Vagina (tissue), 2 donors: ENCODE measurements at regions not wholly inside any gene's neighbourhood (a gene's known extent, or its start where the extent isn't known, plus 50 kb on each side); places are given as distances from the start of the nearest gene placed in this dataset.

Source experiments
- DNase-seq, 2 donors: peaks; one replicate each; pipeline ENCODE4 v3.0.0-alpha.2; 2017; ENCODE audit errors: extremely low spot score in 2 of 2
- H3K27ac ChIP-seq: fragments of 200-600 bp; sonication (generic); one replicate; pipeline ENCODE4 v1.5.1; 2019
- H3K27me3 ChIP-seq: fragments of 200-600 bp; sonication (generic); one replicate; pipeline ENCODE4 v1.5.1; 2019
- H3K36me3 ChIP-seq, 2 donors: fragments of 200-600 bp; sonication (generic); one replicate each; pipeline ENCODE4 v1.5.1; 2017 to 2019
- H3K4me1 ChIP-seq: fragments of 200-600 bp; sonication (generic); one replicate; pipeline ENCODE4 v1.5.1; 2019
- H3K4me3 ChIP-seq, 2 donors: fragments of 200-600 bp; sonication (generic); 1 replicate in 1 of 2; 2 replicates in 1 of 2; pipeline ENCODE4 v1.5.1; 2016 to 2019
- H3K9me3 ChIP-seq: fragments of 200-600 bp; sonication (generic); one replicate; pipeline ENCODE4 v1.5.1; 2019
- POLR2A ChIP-seq, 2 donors: fragments of 450-650 bp; IDR thresholded peaks; one replicate each; pipeline ENCODE4 v1.6.1; 2017; ENCODE audit warnings: antibody characterized with exemption in 2 of 2, mild to moderate bottlenecking in 2 of 2, moderate library complexity in 2 of 2
- POLR2AphosphoS5 ChIP-seq, 2 donors: sonication (generic); formaldehyde crosslinking; IDR thresholded peaks; one replicate each; pipeline ENCODE4 v1.9.0; 2017; ENCODE audit warnings: antibody characterized with exemption in 2 of 2, mild to moderate bottlenecking in 2 of 2, low read depth in 1 of 2; ENCODE audit not compliant: insufficient read depth in 1 of 2
- intact Hi-C: fragments of 100-400 bp; cut with DNase I; formaldehyde crosslinking; loops from one replicate; pipeline ENCODE4 v1.15.1; 2023
- TF ChIP-seq, protein P1 (sequence below), 3 experiments: fragments of 450-650 bp in 2 of 3; fragments of 200-600 bp in 1 of 3; sonication (generic) in 1 of 3; IDR thresholded peaks; one replicate each; pipeline ENCODE4 v1.5.1; 2017 to 2019; ENCODE audit warnings: antibody characterized with exemption in 3 of 3, mild to moderate bottlenecking in 2 of 3, moderate library complexity in 2 of 3

GRCh38 chr7:94095316-94096009 lies 91.3 kb upstream of the BET1 start:
- intact Hi-C loops = no loop called here
- DNase-seq = no peak
- no peak overlapping the region for H3K4me3 ChIP-seq

GRCh38 chr7:94099679-94100078 lies 95.5 kb upstream of the BET1 start:
- TF ChIP-seq, protein P1, sequence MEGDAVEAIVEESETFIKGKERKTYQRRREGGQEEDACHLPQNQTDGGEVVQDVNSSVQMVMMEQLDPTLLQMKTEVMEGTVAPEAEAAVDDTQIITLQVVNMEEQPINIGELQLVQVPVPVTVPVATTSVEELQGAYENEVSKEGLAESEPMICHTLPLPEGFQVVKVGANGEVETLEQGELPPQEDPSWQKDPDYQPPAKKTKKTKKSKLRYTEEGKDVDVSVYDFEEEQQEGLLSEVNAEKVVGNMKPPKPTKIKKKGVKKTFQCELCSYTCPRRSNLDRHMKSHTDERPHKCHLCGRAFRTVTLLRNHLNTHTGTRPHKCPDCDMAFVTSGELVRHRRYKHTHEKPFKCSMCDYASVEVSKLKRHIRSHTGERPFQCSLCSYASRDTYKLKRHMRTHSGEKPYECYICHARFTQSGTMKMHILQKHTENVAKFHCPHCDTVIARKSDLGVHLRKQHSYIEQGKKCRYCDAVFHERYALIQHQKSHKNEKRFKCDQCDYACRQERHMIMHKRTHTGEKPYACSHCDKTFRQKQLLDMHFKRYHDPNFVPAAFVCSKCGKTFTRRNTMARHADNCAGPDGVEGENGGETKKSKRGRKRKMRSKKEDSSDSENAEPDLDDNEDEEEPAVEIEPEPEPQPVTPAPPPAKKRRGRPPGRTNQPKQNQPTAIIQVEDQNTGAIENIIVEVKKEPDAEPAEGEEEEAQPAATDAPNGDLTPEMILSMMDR (IDR thresholded peaks at IDR 0.05) = no peak
- TF ChIP-seq POLR2A (IDR thresholded peaks at IDR 0.05) (no peak), POLR2AphosphoS5 (IDR thresholded peaks at IDR 0.05; ENCODE audit: insufficient read depth in 1 of 2, low read depth in 1 of 2) (no peak)
- Histone ChIP-seq H3K36me3 (no peaks in the 10 kb centered on the region), H3K27me3 (no peaks in the 10 kb centered on the region), H3K27ac (no peak overlapping the region), H3K9me3 (no peaks in the 10 kb centered on the region), H3K4me3 (no peak overlapping the region), H3K4me1 (no peaks in the 10 kb centered on the region)
- no peak for DNase-seq
- intact Hi-C loops = no loop called here

More at GRCh38 chr7:94095316-94096009, 91.3 kb upstream of the BET1 start:
- Histone ChIP-seq H3K9me3 (no peaks in the 10 kb centered on the region), H3K27ac (no peak overlapping the region), H3K27me3 (no peaks in the 10 kb centered on the region), H3K4me1 (no peaks in the 10 kb centered on the region), H3K36me3 (no peaks in the 10 kb centered on the region)
- TF ChIP-seq, protein P1 (IDR thresholded peaks at IDR 0.05) = no peak
- no peak for TF ChIP-seq POLR2A (IDR thresholded peaks at IDR 0.05)
- no peak for TF ChIP-seq POLR2AphosphoS5 (IDR thresholded peaks at IDR 0.05; ENCODE audit: insufficient read depth in 1 of 2, low read depth in 1 of 2)

DNA sequence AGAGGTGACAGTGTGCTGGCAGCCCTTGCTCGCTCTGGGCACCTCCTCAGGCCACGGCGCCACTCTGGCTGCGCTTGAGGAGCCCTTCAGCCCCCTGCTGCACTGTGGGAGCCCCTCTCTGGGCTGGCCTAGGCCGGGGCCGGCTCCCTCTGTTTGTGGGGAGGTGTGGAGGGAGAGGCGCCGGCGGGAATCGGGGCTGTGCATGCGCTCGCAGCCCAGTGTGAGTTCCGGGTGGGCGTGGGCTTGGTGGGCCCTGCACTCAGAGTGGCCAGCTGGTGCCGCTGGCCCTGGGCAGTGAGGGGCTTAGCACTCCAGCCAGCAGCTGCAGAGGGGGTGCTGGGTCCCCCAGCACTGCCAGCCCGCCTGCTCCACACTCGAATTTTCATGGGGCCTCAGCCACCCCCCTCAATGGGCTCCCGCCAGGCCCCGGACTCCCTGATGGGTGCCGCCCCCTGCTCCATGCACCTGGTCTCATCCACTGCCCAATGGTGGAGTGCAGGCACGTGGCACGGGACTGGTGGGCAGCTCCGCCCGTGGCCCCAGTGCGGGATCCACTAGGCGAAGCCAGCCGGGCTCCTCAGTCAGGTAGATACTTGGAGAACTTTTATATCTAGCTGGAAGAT lies 96.7 kb upstream of the BET1 start:
- Histone ChIP-seq H3K4me3 (no peak overlapping the region), H3K36me3 (no peaks in the 10 kb centered on the region), H3K27me3 (no peaks in the 10 kb centered on the region), H3K4me1 (no peaks in the 10 kb centered on the region), H3K9me3 (no peaks in the 10 kb centered on the region), H3K27ac (no peak overlapping the region)
- TF ChIP-seq POLR2A (IDR thresholded peaks at IDR 0.05) = no peak
- TF ChIP-seq, protein P1 (IDR thresholded peaks at IDR 0.05) = no peak
- no peak for TF ChIP-seq POLR2AphosphoS5 (IDR thresholded peaks at IDR 0.05; ENCODE audit: insufficient read depth in 1 of 2, low read depth in 1 of 2)
- intact Hi-C loops = no loop called here
- no peak for DNase-seq

DNA sequence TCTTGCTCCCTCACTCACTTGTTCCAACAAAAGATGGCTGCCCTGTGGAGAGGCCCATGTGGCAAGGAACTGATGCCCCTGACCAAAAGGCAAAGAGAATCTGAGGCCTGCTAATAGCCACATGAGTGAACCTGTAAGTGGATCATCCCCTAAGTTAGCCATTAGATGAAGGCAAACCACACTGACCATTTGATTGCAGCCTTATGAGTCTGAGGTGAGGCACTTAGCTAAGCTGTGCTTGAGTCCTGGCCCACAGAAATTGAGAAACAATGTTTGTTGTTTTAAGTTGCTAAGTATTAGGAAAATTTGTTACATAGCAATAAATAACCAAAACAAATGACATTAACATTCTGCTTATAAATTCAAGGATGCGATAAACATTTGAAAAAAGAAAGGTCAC lies 100.1 kb upstream of the BET1 start:
- H3K4me1 ChIP-seq = no peaks in the 10 kb centered on the region
- H3K9me3 ChIP-seq = no peaks in the 10 kb centered on the region
- H3K4me3 ChIP-seq = no peak overlapping the region
- intact Hi-C loops = no loop called here
- H3K27me3 ChIP-seq = no peaks in the 10 kb centered on the region
- TF ChIP-seq, protein P1 (IDR thresholded peaks at IDR 0.05) = no peak
- no peak for TF ChIP-seq POLR2AphosphoS5 (IDR thresholded peaks at IDR 0.05; ENCODE audit: insufficient read depth in 1 of 2, low read depth in 1 of 2)
- no peak for TF ChIP-seq POLR2A (IDR thresholded peaks at IDR 0.05)
- no peak for DNase-seq
- H3K27ac ChIP-seq = no peak overlapping the region
- no peaks in the 10 kb centered on the region for H3K36me3 ChIP-seq

DNA sequence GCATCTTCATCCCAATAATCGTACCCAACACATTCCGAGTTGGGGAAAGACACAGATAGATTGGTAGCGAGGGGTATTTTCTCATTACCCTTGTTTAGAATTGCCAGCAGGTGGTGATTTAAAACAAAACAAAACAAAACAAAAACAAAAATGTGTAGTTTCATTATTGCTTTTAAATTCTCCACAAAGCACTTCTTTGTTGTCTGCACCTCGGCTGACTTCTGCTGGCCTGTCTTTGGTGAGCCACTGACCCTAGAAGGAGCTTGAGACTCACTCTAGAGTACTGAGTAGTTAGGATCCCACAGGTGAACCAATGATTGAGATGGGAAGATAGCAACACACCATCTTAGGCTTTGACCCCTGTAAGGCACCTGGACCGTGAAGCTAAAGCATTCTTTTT lies 105.4 kb upstream of the BET1 start:
- no peak for DNase-seq
- H3K27me3 ChIP-seq = no peaks in the 10 kb centered on the region
- H3K4me3 ChIP-seq = no peak overlapping the region
- intact Hi-C loops = no loop called here
- no peaks in the 10 kb centered on the region for H3K36me3 ChIP-seq
- H3K27ac ChIP-seq = no peak overlapping the region
- H3K4me1 ChIP-seq = no peaks in the 10 kb centered on the region
- TF ChIP-seq, protein P1 (IDR thresholded peaks at IDR 0.05) = no peak
- TF ChIP-seq POLR2A (IDR thresholded peaks at IDR 0.05) = no peak
- no peak for TF ChIP-seq POLR2AphosphoS5 (IDR thresholded peaks at IDR 0.05; ENCODE audit: insufficient read depth in 1 of 2, low read depth in 1 of 2)
- H3K9me3 ChIP-seq = no peaks in the 10 kb centered on the region
